Sigmoid colon (tissue), 4 donors: ENCODE measurements at regions not wholly inside any gene's neighbourhood (a gene's known extent, or its start where the extent isn't known, plus 50 kb on each side); places are given as distances from the start of the nearest gene placed in this dataset.
"Not testable (repeated sequence)": the region's sequence is repeated elsewhere in the genome, so short reads cannot be mapped to it uniquely, and the experiment has no call there.

Experiments
- EP300 ChIP-seq, 4 donors: sonication (generic); formaldehyde crosslinking; IDR thresholded peaks; one replicate each; pipeline ENCODE4 v1.6.1; 2017; ENCODE audit warnings: antibody characterized with exemption in 4 of 4
- POLR2AphosphoS5 ChIP-seq, 4 donors: sonication (generic); formaldehyde crosslinking; IDR thresholded peaks; one replicate each; pipeline ENCODE4 v1.6.1; 2017; ENCODE audit warnings: antibody characterized with exemption in 4 of 4
- TF ChIP-seq, protein P1 (sequence below), 4 experiments: fragments of 450-650 bp in 3 of 4; fragments of 200-600 bp in 1 of 4; IDR thresholded peaks; one replicate each; pipeline ENCODE4 v1.5.1; 2016 to 2019; ENCODE audit warnings: antibody characterized with exemption in 4 of 4, mild to moderate bottlenecking in 3 of 4, moderate library complexity in 2 of 4

DNA sequence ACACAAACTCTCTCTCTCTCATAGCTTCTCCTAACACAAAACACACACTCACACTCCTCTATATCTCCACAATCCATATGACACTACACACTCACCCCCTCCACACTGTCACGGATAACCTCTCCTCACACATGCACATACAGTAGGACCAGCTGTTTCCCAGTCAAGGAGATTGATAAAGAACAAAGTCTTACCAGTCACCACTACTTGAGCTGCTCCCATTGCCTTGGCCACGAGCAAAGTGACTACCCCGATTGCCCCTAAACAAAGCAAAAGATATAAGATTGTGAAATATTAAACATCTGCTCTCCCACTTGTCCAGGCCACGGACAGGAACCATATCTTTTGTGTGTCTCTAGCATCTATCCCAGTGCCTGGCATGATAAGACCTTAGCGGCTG is 95.8 kb downstream of the TRIM69 start:
- TF ChIP-seq EP300, POLR2AphosphoS5 (IDR thresholded peaks at IDR 0.05): not testable (repeated sequence)
- TF ChIP-seq, protein P1, sequence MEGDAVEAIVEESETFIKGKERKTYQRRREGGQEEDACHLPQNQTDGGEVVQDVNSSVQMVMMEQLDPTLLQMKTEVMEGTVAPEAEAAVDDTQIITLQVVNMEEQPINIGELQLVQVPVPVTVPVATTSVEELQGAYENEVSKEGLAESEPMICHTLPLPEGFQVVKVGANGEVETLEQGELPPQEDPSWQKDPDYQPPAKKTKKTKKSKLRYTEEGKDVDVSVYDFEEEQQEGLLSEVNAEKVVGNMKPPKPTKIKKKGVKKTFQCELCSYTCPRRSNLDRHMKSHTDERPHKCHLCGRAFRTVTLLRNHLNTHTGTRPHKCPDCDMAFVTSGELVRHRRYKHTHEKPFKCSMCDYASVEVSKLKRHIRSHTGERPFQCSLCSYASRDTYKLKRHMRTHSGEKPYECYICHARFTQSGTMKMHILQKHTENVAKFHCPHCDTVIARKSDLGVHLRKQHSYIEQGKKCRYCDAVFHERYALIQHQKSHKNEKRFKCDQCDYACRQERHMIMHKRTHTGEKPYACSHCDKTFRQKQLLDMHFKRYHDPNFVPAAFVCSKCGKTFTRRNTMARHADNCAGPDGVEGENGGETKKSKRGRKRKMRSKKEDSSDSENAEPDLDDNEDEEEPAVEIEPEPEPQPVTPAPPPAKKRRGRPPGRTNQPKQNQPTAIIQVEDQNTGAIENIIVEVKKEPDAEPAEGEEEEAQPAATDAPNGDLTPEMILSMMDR (IDR thresholded peaks at IDR 0.05) = not testable (repeated sequence)
